CD14-positive monocyte (primary cell): ENCODE measurements at regions not wholly inside any gene's neighbourhood (a gene's known extent, or its start where the extent isn't known, plus 50 kb on each side); places are given as distances from the start of the nearest gene placed in this dataset.
"Not testable (repeated sequence)": the region's sequence is repeated elsewhere in the genome, so short reads cannot be mapped to it uniquely, and the experiment has no call there.

ENCODE experiments used
- DNase-seq, 3 donors: peaks; one replicate each; pipeline ENCODE4 v3.0.0-alpha.2; 2011 to 2022
- H2AFZ ChIP-seq: 2 replicates; pipeline ENCODE4 v1.6.0; 2012; ENCODE audit warnings: mild to moderate bottlenecking, low read depth, low read length, inconsistent platforms; ENCODE audit not compliant: insufficient read depth, poor library complexity, severe bottlenecking
- H3K27ac ChIP-seq, 2 donors: 1 replicate in 1 of 2; 2 replicates in 1 of 2; pipeline ENCODE4 v1.5.1; 2012 to 2013; ENCODE audit warnings: low read length in 2 of 2, control low read depth in 1 of 2, inconsistent platforms in 1 of 2, low read depth in 1 of 2, mild to moderate bottlenecking in 1 of 2
- H3K27me3 ChIP-seq, 2 donors: one replicate each; pipeline versions ENCODE4 v1.6.0 to v1.6.1; 2011 to 2013; ENCODE audit warnings: low read length in 2 of 2; ENCODE audit not compliant: control insufficient read depth in 2 of 2, insufficient read depth in 2 of 2
- H3K36me3 ChIP-seq, 2 donors: replicated peaks in 1 of 2; 1 replicate in 1 of 2; 2 replicates in 1 of 2; pipeline versions ENCODE4 v1.5.1 to v1.6.1; 2012 to 2013; ENCODE audit warnings: low read length in 2 of 2, control low read depth in 1 of 2, inconsistent platforms in 1 of 2, mild to moderate bottlenecking in 1 of 2; ENCODE audit not compliant: insufficient read depth in 2 of 2, control insufficient read depth in 1 of 2
- H3K4me1 ChIP-seq, 2 donors: 1 replicate in 1 of 2; 2 replicates in 1 of 2; pipeline versions ENCODE4 v1.5.1 to v1.6.1; 2012 to 2013; ENCODE audit warnings: low read length in 2 of 2, control low read depth in 1 of 2, inconsistent platforms in 1 of 2, mild to moderate bottlenecking in 1 of 2, moderate library complexity in 1 of 2; ENCODE audit not compliant: insufficient read depth in 2 of 2, control insufficient read depth in 1 of 2
- H3K4me2 ChIP-seq: replicated peaks from 2 replicates; pipeline ENCODE3; 2012; ENCODE audit warnings: low read length, moderate library complexity, mild to moderate bottlenecking; ENCODE audit not compliant: poor library complexity, severe bottlenecking; ENCODE audit errors: extremely low read depth
- H3K4me3 ChIP-seq, 3 experiments: fragments of 200-600 bp in 1 of 3; sonication (generic) in 1 of 3; replicated peaks in 1 of 3; 1 replicate in 2 of 3; 2 replicates in 1 of 3; pipeline ENCODE4 v1.5.1; 2011 to 2013; ENCODE audit warnings: low read length in 3 of 3, mild to moderate bottlenecking in 3 of 3, control low read depth in 2 of 3, low read depth in 2 of 3, inconsistent platforms in 1 of 3, moderate library complexity in 1 of 3
- H3K79me2 ChIP-seq: 2 replicates; pipeline ENCODE4 v1.6.0; 2012; ENCODE audit warnings: mild to moderate bottlenecking, control low read depth, inconsistent platforms, low read length, moderate library complexity; ENCODE audit not compliant: insufficient read depth
- H3K9ac ChIP-seq: 2 replicates; pipeline ENCODE4 v1.6.0; 2017; ENCODE audit warnings: low read length, mild to moderate bottlenecking; ENCODE audit not compliant: insufficient read depth, poor library complexity, severe bottlenecking
- H3K9me3 ChIP-seq, 2 donors: replicated peaks in 1 of 2; 1 replicate in 1 of 2; 2 replicates in 1 of 2; pipeline versions ENCODE4 v1.5.1 to v1.6.1; 2012 to 2013; ENCODE audit warnings: low read length in 2 of 2, control low read depth in 1 of 2; ENCODE audit not compliant: control insufficient read depth in 1 of 2, insufficient read depth in 1 of 2
- H4K20me1 ChIP-seq: 2 replicates; pipeline ENCODE4 v1.6.0; 2012; ENCODE audit warnings: mild to moderate bottlenecking, low read length, control low read depth, moderate library complexity; ENCODE audit not compliant: insufficient read depth
- H3K27ac Mint-ChIP-seq, 7 donors: one replicate each; pipeline ENCODE4 v1.8.0; 2020; ENCODE audit warnings: mild to moderate bottlenecking in 7 of 7, mixed read lengths in 7 of 7, moderate library complexity in 6 of 7, inconsistent platforms in 2 of 7
- H3K27me3 Mint-ChIP-seq, 3 donors: one replicate each; pipeline ENCODE4 v1.8.0; 2021 to 2022; ENCODE audit warnings: low read depth in 3 of 3, mild to moderate bottlenecking in 3 of 3, mixed read lengths in 3 of 3, moderate library complexity in 3 of 3, inconsistent platforms in 1 of 3
- H3K36me3 Mint-ChIP-seq, 2 donors: one replicate each; pipeline ENCODE4 v1.8.0; 2020; ENCODE audit warnings: mixed read lengths in 2 of 2, inconsistent platforms in 1 of 2, mild to moderate bottlenecking in 1 of 2
- H3K4me1 Mint-ChIP-seq: one replicate; pipeline ENCODE4 v1.8.0; 2020; ENCODE audit warnings: mild to moderate bottlenecking, mixed read lengths
- H3K4me3 Mint-ChIP-seq, 2 donors: one replicate each; pipeline ENCODE4 v1.8.0; 2020; ENCODE audit warnings: mild to moderate bottlenecking in 2 of 2, mixed read lengths in 2 of 2, moderate library complexity in 1 of 2
- H3K9me3 Mint-ChIP-seq, 7 donors: one replicate each; pipeline ENCODE4 v1.8.0; 2020 to 2022; ENCODE audit warnings: mixed read lengths in 7 of 7, mild to moderate bottlenecking in 6 of 7, moderate library complexity in 6 of 7, inconsistent platforms in 2 of 7
- CTCF ChIP-seq: fragments of 200-600 bp; IDR thresholded peaks from one replicate; pipeline ENCODE4 v1.8.0; 2022; ENCODE audit warnings: antibody characterized with exemption, mild to moderate bottlenecking
- WGBS: methylation state at CpG from one replicate; pipeline ENCODE4 v1.1.5; 2013; ENCODE audit warnings: missing lambda C conversion rate; ENCODE audit not compliant: insufficient coverage; 5-methylcytosine and 5-hydroxymethylcytosine counted together
- intact Hi-C, 2 donors: fragments of 100-400 bp; cut with micrococcal nuclease; formaldehyde crosslinking; loops; one replicate each; pipeline versions ENCODE4 v1.15.0 to v1.15.1; 2023

- peaks cover 9 to 10% of the 10 kb centered on the region in 2 donors for H3K4me1 ChIP-seq
- H3K36me3 ChIP-seq, H3K79me2 ChIP-seq, H3K9me3 ChIP-seq, H3K9ac ChIP-seq, H2AFZ ChIP-seq, H3K27me3 ChIP-seq, H3K9me3 Mint-ChIP-seq, DNase-seq, intact Hi-C loops, H3K27me3 Mint-ChIP-seq, H4K20me1 ChIP-seq, H3K27ac ChIP-seq, H3K36me3 Mint-ChIP-seq, H3K4me2 ChIP-seq: not testable (repeated sequence)
- H3K4me3 ChIP-seq = peak overlapping the region in 1 of 3 experiments; percentile 14
- peak overlapping the region in 1 of 7 donors; percentile 42 for H3K27ac Mint-ChIP-seq
- H3K4me1 Mint-ChIP-seq = peaks cover 21% of the 10 kb centered on the region
- peak overlapping the region; percentile 50 to 68 for H3K4me3 Mint-ChIP-seq
- WGBS = 67% methylated on average over 2 of the region's 9 CpGs
Measured at GRCh38 chr12:9449657-9450126, 158.0 kb downstream of the KLRB1 start.

GRCh38 chr12:9449181-9449580, 158.5 kb downstream of the KLRB1 start:
- Histone ChIP-seq H3K36me3 (no peaks in the 10 kb centered on the region), H3K9ac (no peak overlapping the region), H2AFZ (no peak overlapping the region), H3K4me2 (peak overlapping the region; percentile 61), H3K79me2 (peaks cover 3% of the 10 kb centered on the region), H3K4me1 (peaks cover 9 to 10% of the 10 kb centered on the region in 2 donors), H4K20me1 (no peaks in the 10 kb centered on the region), H3K27me3 (no peaks in the 10 kb centered on the region), H3K9me3 (no peaks in the 10 kb centered on the region), H3K27ac (no peak overlapping the region), H3K4me3 (peak overlapping the region in 1 of 3 experiments; percentile 14)
- no peaks in the 10 kb centered on the region for H3K36me3 Mint-ChIP-seq
- H3K27me3 Mint-ChIP-seq = peaks cover 2 to 9% (median 4%) of the 10 kb centered on the region in 3 donors
- no peak for TF ChIP-seq CTCF
- H3K4me1 Mint-ChIP-seq = peaks cover 20% of the 10 kb centered on the region
- intact Hi-C loops = no loop called here
- H3K27ac Mint-ChIP-seq = peak overlapping the region in 1 of 7 donors; percentile 42
- peaks cover 0 to 8% (median 3%) of the 10 kb centered on the region in 7 donors for H3K9me3 Mint-ChIP-seq
- H3K4me3 Mint-ChIP-seq = peak overlapping the region; percentile 50 to 68
- DNase-seq = peak in 1 of 3 donors; percentile 3
- WGBS = 37% methylated on average over 5 of the region's 6 CpGs

GRCh38 chr12:9448648-9449047, 159.1 kb downstream of the KLRB1 start:
- 36% methylated on average over 5 of the region's 10 CpGs for WGBS
- peak overlapping the region; percentile 98 for H3K4me3 Mint-ChIP-seq
- not testable (repeated sequence) for H3K27me3 Mint-ChIP-seq

More at GRCh38 chr12:9448648-9449047, 159.1 kb downstream of the KLRB1 start:
- H4K20me1 ChIP-seq, intact Hi-C loops, H3K9me3 ChIP-seq, H3K27ac ChIP-seq, H3K36me3 Mint-ChIP-seq, H3K9me3 Mint-ChIP-seq, DNase-seq, H3K79me2 ChIP-seq, H3K36me3 ChIP-seq, H3K27me3 ChIP-seq: not testable (repeated sequence)
- Histone ChIP-seq H2AFZ (peak overlapping the region; percentile 90), H3K4me1 (peaks cover 9 to 10% of the 10 kb centered on the region in 2 donors), H3K4me3 (peak overlapping the region; percentile 64 to 83 (median 78)), H3K9ac (peak overlapping the region; percentile 64), H3K4me2 (peak overlapping the region; percentile 61)
- H3K27ac Mint-ChIP-seq = peak overlapping the region in 2 of 7 donors; percentile 50 to 92
- peaks cover 20% of the 10 kb centered on the region for H3K4me1 Mint-ChIP-seq
